Peyer's patch (tissue), 4 donors: ENCODE measurements at regions not wholly inside any gene's neighbourhood (a gene's known extent, or its start where the extent isn't known, plus 50 kb on each side); places are given as distances from the start of the nearest gene placed in this dataset.

Experiments used
- POLR2A ChIP-seq, 2 donors: fragments of 450-650 bp; IDR thresholded peaks; one replicate each; pipeline ENCODE4 v1.5.1; 2017; ENCODE audit warnings: antibody characterized with exemption in 2 of 2, mild to moderate bottlenecking in 2 of 2, moderate library complexity in 2 of 2
- TF ChIP-seq, protein P1 (sequence below), 6 experiments: fragments of 450-650 bp in 4 of 6; fragments of 200-600 bp in 2 of 6; sonication (generic) in 1 of 6; IDR thresholded peaks; one replicate each; pipeline ENCODE4 v1.5.1; 2017 to 2019; ENCODE audit warnings: antibody characterized with exemption in 6 of 6, mild to moderate bottlenecking in 3 of 6, moderate library complexity in 1 of 6

DNA sequence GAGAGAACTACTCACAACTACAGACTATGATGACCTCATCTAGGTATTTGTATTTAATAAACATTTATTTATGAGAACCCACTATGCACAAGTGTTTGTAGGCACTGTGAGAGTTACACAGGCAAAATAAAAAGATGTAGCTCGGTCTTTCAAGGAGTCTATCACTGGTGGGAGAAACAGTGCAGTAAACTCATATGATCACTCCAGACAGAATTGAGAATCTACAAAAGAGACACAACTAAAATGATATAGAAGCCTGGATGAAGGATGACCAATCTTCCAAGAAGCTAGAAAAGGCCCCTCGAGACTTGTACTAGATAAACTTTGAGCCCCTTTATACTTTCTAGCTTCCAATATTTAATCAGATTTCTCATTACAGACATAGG, 70.2 kb upstream of the ZBTB20 start:
- TF ChIP-seq, protein P1, sequence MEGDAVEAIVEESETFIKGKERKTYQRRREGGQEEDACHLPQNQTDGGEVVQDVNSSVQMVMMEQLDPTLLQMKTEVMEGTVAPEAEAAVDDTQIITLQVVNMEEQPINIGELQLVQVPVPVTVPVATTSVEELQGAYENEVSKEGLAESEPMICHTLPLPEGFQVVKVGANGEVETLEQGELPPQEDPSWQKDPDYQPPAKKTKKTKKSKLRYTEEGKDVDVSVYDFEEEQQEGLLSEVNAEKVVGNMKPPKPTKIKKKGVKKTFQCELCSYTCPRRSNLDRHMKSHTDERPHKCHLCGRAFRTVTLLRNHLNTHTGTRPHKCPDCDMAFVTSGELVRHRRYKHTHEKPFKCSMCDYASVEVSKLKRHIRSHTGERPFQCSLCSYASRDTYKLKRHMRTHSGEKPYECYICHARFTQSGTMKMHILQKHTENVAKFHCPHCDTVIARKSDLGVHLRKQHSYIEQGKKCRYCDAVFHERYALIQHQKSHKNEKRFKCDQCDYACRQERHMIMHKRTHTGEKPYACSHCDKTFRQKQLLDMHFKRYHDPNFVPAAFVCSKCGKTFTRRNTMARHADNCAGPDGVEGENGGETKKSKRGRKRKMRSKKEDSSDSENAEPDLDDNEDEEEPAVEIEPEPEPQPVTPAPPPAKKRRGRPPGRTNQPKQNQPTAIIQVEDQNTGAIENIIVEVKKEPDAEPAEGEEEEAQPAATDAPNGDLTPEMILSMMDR (IDR thresholded peaks at IDR 0.05): no peak
- TF ChIP-seq POLR2A (IDR thresholded peaks at IDR 0.05): no peak
